PC-3 (cell line): ENCODE measurements at regions not wholly inside any gene's neighbourhood (a gene's known extent, or its start where the extent isn't known, plus 50 kb on each side); places are given as distances from the start of the nearest gene placed in this dataset.
"Not testable (repeated sequence)": the region's sequence is repeated elsewhere in the genome, so short reads cannot be mapped to it uniquely, and the experiment has no call there.

Experiments used
- ATAC-seq: fragments of 200-7000 bp; cut with Tn5 transposase; 2 replicates; pipeline ENCODE4 v1.9.1; 2020; ENCODE audit warnings: mild to moderate bottlenecking, moderate library complexity
- BruUV-seq: library from RNA; stranded (reverse); fragments of 400-500 nt; replicated peaks from 2 replicates; lab custom pipeline; 2021; lab: Mats Ljungman, UMichigan
- CTCF ChIA-PET: fragments of 300-600 bp; sonication (Branson Sonifier 250); formaldehyde crosslinking; loops from one replicate; lab custom pipeline; 2022; ENCODE audit warnings: antibody characterized with exemption; lab: Charles Lee
- POLR2A ChIA-PET: fragments of 300-600 bp; sonication (Branson Sonifier 250); formaldehyde crosslinking; loops from one replicate; lab custom pipeline; 2022; ENCODE audit warnings: antibody characterized with exemption; ENCODE audit not compliant: unreplicated experiment; lab: Charles Lee
- DNase-seq: peaks from one replicate; pipeline ENCODE4 v3.0.0-alpha.2; 2015
- H2AFZ ChIP-seq: fragments of 300-600 bp; sonication (generic); 2 replicates; pipeline ENCODE4 v1.6.0; 2016; ENCODE audit warnings: antibody characterized with exemption, low read length
- H3F3A ChIP-seq: fragments of 300-600 bp; sonication (generic); one replicate; pipeline ENCODE4 v1.6.0; 2017; ENCODE audit warnings: antibody characterized with exemption, low read length, control low read depth, mild to moderate bottlenecking; ENCODE audit not compliant: unreplicated experiment
- H3K27ac ChIP-seq: fragments of 300-600 bp; sonication (generic); 2 replicates; pipeline ENCODE4 v1.5.1; 2016; ENCODE audit warnings: mild to moderate bottlenecking, low read length
- H3K27me3 ChIP-seq: fragments of 300-600 bp; sonication (generic); 2 replicates; pipeline ENCODE4 v1.6.1; 2016; ENCODE audit warnings: low read length, mixed read lengths
- H3K36me3 ChIP-seq: fragments of 300-600 bp; sonication (generic); 2 replicates; pipeline ENCODE4 v1.6.1; 2016; ENCODE audit warnings: low read depth, mixed run types, low read length, mixed read lengths
- H3K4me1 ChIP-seq: fragments of 300-600 bp; sonication (generic); 2 replicates; pipeline ENCODE4 v1.5.1; 2016; ENCODE audit warnings: low read length; ENCODE audit not compliant: insufficient read depth
- H3K4me2 ChIP-seq: fragments of 300-600 bp; sonication (generic); 2 replicates; pipeline ENCODE4 v1.6.0; 2016; ENCODE audit warnings: low read length
- H3K4me3 ChIP-seq: fragments of 300-600 bp; sonication (generic); 2 replicates; pipeline ENCODE4 v1.5.1; 2016; ENCODE audit warnings: mild to moderate bottlenecking, low read length, mixed read lengths
- H3K79me2 ChIP-seq: fragments of 300-600 bp; sonication (generic); 2 replicates; pipeline ENCODE4 v1.6.1; 2017; ENCODE audit warnings: low read length, mixed read lengths
- H3K9ac ChIP-seq: fragments of 300-600 bp; sonication (generic); 2 replicates; pipeline ENCODE4 v1.6.0; 2016; ENCODE audit warnings: mild to moderate bottlenecking, low read length
- H3K9me2 ChIP-seq: fragments of 300-600 bp; sonication (generic); replicated peaks from 2 replicates; pipeline ENCODE4 v1.6.1; 2016; ENCODE audit warnings: mixed run types, low read length, mixed read lengths
- H3K9me3 ChIP-seq: fragments of 300-600 bp; sonication (generic); 2 replicates; pipeline ENCODE4 v1.6.1; 2016; ENCODE audit warnings: low read length, mixed read lengths
- H4K20me1 ChIP-seq: fragments of 300-600 bp; sonication (generic); 2 replicates; pipeline ENCODE4 v1.6.1; 2016; ENCODE audit warnings: low read length, mixed read lengths
- CTCF ChIP-seq: fragments of 300-600 bp; sonication (generic); conservative IDR thresholded peaks from 2 replicates; pipeline ENCODE4 v1.5.1; 2017; ENCODE audit warnings: antibody characterized with exemption, low read depth, mild to moderate bottlenecking, low read length
- EZH2phosphoT487 ChIP-seq: fragments of 300-600 bp; sonication (generic); IDR thresholded peaks from 2 replicates; pipeline ENCODE4 v1.6.1; 2018; ENCODE audit warnings: mild to moderate bottlenecking, antibody characterized with exemption, low read length, borderline replicate concordance
- intact Hi-C: fragments of 100-400 bp; cut with micrococcal nuclease; formaldehyde crosslinking; loops from 2 replicates; pipeline ENCODE4 v1.9.0; 2023

- H3K9me2 ChIP-seq, H4K20me1 ChIP-seq, H3F3A ChIP-seq, H3K4me1 ChIP-seq, CTCF ChIA-PET, H3K9me3 ChIP-seq, BruUV-seq, H3K27me3 ChIP-seq, POLR2A ChIA-PET, H3K36me3 ChIP-seq: not testable (repeated sequence)
- Histone ChIP-seq H2AFZ (peak overlapping the region; percentile 81; the same call in 1 of the 2 replicates), H3K4me3 (peak overlapping the region; percentile 76), H3K4me2 (peak overlapping the region; percentile 86), H3K79me2 (peaks cover 18% of the 10 kb centered on the region), H3K27ac (peak overlapping the region; percentile 47; the same call in 1 of the 2 replicates), H3K9ac (peak overlapping the region; percentile 73)
- ATAC-seq (peak; percentile 38), DNase-seq (peak; percentile 4)
- intact Hi-C loops = loop anchor here (2.0 kb wide), 1 partner anchor 65 kb away; no protein-coding TSS in a partner anchor
Measured at GRCh38 chr7:29684151-29684786, 120.6 kb downstream of the PRR15 start.

GRCh38 chr7:29684787-29685650 lies 121.3 kb upstream of the WIPF3 start:
- DNase-seq (peak; percentile 77), ATAC-seq (peak; percentile 87)
- ChIA-PET POLR2A (no interaction called here), CTCF (interaction anchor here (0.6 kb wide), 1 partner anchor 63 kb away, joined by 3 read pairs; no protein-coding TSS in a partner anchor)
- intact Hi-C loops = loop anchor here (2.0 kb wide), 1 partner anchor 64 kb away; no protein-coding TSS in a partner anchor
- Histone ChIP-seq H3K4me3 (peak overlapping the region; percentile 76), H3K9ac (peak overlapping the region; percentile 73), H2AFZ (peak overlapping the region; percentile 81; the same call in 1 of the 2 replicates), H4K20me1 (no peaks in the 10 kb centered on the region), H3K27me3 (no peaks in the 10 kb centered on the region), H3K4me2 (peak overlapping the region; percentile 86), H3K9me2 (no peaks in the 10 kb centered on the region), H3F3A (no peaks in the 10 kb centered on the region), H3K79me2 (peaks cover 18% of the 10 kb centered on the region), H3K36me3 (no peaks in the 10 kb centered on the region), H3K27ac (peak overlapping the region; percentile 47; the same call in 1 of the 2 replicates), H3K9me3 (no peaks in the 10 kb centered on the region), H3K4me1 (peaks cover 5% of the 10 kb centered on the region; the same call in 1 of the 2 replicates)
- no peak for TF ChIP-seq EZH2phosphoT487
- TF ChIP-seq CTCF = no peak
- no TSS peak for BruUV-seq

GRCh38 chr7:29685651-29686271 lies 120.5 kb upstream of the WIPF3 start:
- Histone ChIP-seq H3K9ac (peak overlapping the region; percentile 73), H3K4me2 (peak overlapping the region; percentile 86), H2AFZ (peak overlapping the region; percentile 81), H3K4me3 (peak overlapping the region; percentile 76), H3K79me2 (peaks cover 18% of the 10 kb centered on the region)
- H3F3A ChIP-seq, H3K36me3 ChIP-seq, H4K20me1 ChIP-seq, CTCF ChIA-PET, H3K9me2 ChIP-seq, DNase-seq, H3K27me3 ChIP-seq, H3K9me3 ChIP-seq, H3K27ac ChIP-seq, H3K4me1 ChIP-seq, POLR2A ChIA-PET: not testable (repeated sequence)
- TSS peak; percentile 54 for BruUV-seq
- ATAC-seq = peak; percentile 4
- intact Hi-C loops = loop anchor here (2.0 kb wide), 1 partner anchor 63 kb away; no protein-coding TSS in a partner anchor

GRCh38 chr7:29690510-29690909 lies 115.8 kb upstream of the WIPF3 start:
- H3K9ac ChIP-seq, H3K27me3 ChIP-seq, H3K4me3 ChIP-seq, H3K79me2 ChIP-seq, H3K27ac ChIP-seq, H3F3A ChIP-seq, CTCF ChIA-PET, H3K9me2 ChIP-seq, H2AFZ ChIP-seq, H4K20me1 ChIP-seq, intact Hi-C loops, H3K9me3 ChIP-seq, ATAC-seq, BruUV-seq, H3K36me3 ChIP-seq, POLR2A ChIA-PET, DNase-seq, H3K4me1 ChIP-seq, H3K4me2 ChIP-seq: not testable (repeated sequence)

GRCh38 chr7:29696402-29696801 lies 109.9 kb upstream of the WIPF3 start:
- H3K27me3 ChIP-seq, H3K9ac ChIP-seq, H3K4me1 ChIP-seq, CTCF ChIA-PET, BruUV-seq, POLR2A ChIA-PET, H2AFZ ChIP-seq, H3K27ac ChIP-seq, H3K36me3 ChIP-seq, H3K9me3 ChIP-seq, DNase-seq, H3K79me2 ChIP-seq, H4K20me1 ChIP-seq, ATAC-seq, intact Hi-C loops, H3K4me2 ChIP-seq, H3K9me2 ChIP-seq, H3K4me3 ChIP-seq, H3F3A ChIP-seq: not testable (repeated sequence)
